DMS 273 (cell line): ENCODE measurements at regions not wholly inside any gene's neighbourhood (a gene's known extent, or its start where the extent isn't known, plus 50 kb on each side); places are given as distances from the start of the nearest gene placed in this dataset.

Experiments used
- DNase-seq: peaks from one replicate; lab custom pipeline; 2025; ENCODE audit not compliant: unreplicated experiment; lab: John Stamatoyannopoulos, UW

- no peak for DNase-seq
Measured at GRCh38 chr16:80489173-80489572, 51.6 kb upstream of the DYNLRB2 start.

GRCh38 chr16:80488167-80488566 lies 52.6 kb upstream of the DYNLRB2 start:
- no peak for DNase-seq

GRCh38 chr16:80480664-80481063 lies 60.1 kb upstream of the DYNLRB2 start:
- no peak for DNase-seq

GRCh38 chr16:80477838-80478237 lies 63.0 kb upstream of the DYNLRB2 start:
- DNase-seq, result no peak

GRCh38 chr16:80468029-80468428 lies 72.8 kb upstream of the DYNLRB2 start:
- no peak for DNase-seq

GRCh38 chr16:80466024-80466987 lies 74.5 kb upstream of the DYNLRB2 start:
- DNase-seq, result peak; percentile 69

GRCh38 chr16:80463751-80464495 lies 76.9 kb upstream of the DYNLRB2 start:
- no peak for DNase-seq

GRCh38 chr16:80463326-80463725 lies 77.5 kb upstream of the DYNLRB2 start:
- no peak for DNase-seq

GRCh38 chr16:80462917-80463316 lies 77.9 kb upstream of the DYNLRB2 start:
- DNase-seq, result no peak

- DNase-seq, result no peak
Measured at GRCh38 chr16:80460988-80461387, 79.8 kb upstream of the DYNLRB2 start.

- no peak for DNase-seq
Measured at GRCh38 chr16:80459966-80460365, 80.8 kb upstream of the DYNLRB2 start.

- DNase-seq, result no peak
Measured at GRCh38 chr16:80459331-80459777, 81.4 kb upstream of the DYNLRB2 start.

GRCh38 chr16:80457871-80458270 lies 82.9 kb upstream of the DYNLRB2 start:
- no peak for DNase-seq

- DNase-seq, result no peak
Measured at GRCh38 chr16:80454802-80455201, 86.0 kb upstream of the DYNLRB2 start.

- DNase-seq, result no peak
Measured at GRCh38 chr16:80449392-80449791, 91.4 kb upstream of the DYNLRB2 start.

- DNase-seq, result no peak
Measured at GRCh38 chr16:80447241-80447640, 93.6 kb upstream of the DYNLRB2 start.

GRCh38 chr16:80442779-80443178 lies 98.0 kb upstream of the DYNLRB2 start:
- no peak for DNase-seq

GRCh38 chr16:80441935-80442334 lies 98.9 kb upstream of the DYNLRB2 start:
- no peak for DNase-seq

- DNase-seq, result no peak
Measured at GRCh38 chr16:80440667-80441066, 100.1 kb upstream of the DYNLRB2 start.

- no peak for DNase-seq
Measured at GRCh38 chr16:80437707-80438106, 103.1 kb upstream of the DYNLRB2 start.

- DNase-seq, result no peak
Measured at GRCh38 chr16:80436510-80436909, 104.3 kb upstream of the DYNLRB2 start.

GRCh38 chr16:80433623-80434022 lies 107.2 kb upstream of the DYNLRB2 start:
- DNase-seq, result no peak
